HFFc6 (cell line): ENCODE measurements at regions not wholly inside any gene's neighbourhood (a gene's known extent, or its start where the extent isn't known, plus 50 kb on each side); places are given as distances from the start of the nearest gene placed in this dataset.

Experiments
- DNase-seq: peaks from one replicate; pipeline ENCODE4 v3.0.0-alpha.2; 2018
- H3K27ac Mint-ChIP-seq: 2 replicates; pipeline ENCODE4 v1.8.0; 2020; ENCODE audit warnings: mild to moderate bottlenecking, mixed read lengths
- H3K27me3 Mint-ChIP-seq: 2 replicates; pipeline ENCODE4 v1.8.0; 2021; ENCODE audit warnings: mild to moderate bottlenecking, moderate library complexity, mixed read lengths; ENCODE audit not compliant: insufficient read depth
- H3K36me3 Mint-ChIP-seq: 2 replicates; pipeline ENCODE4 v1.8.0; 2021; ENCODE audit warnings: low read depth, mixed read lengths
- H3K4me1 Mint-ChIP-seq: 2 replicates; pipeline ENCODE4 v1.8.0; 2020; ENCODE audit warnings: low read depth, mixed read lengths
- H3K4me3 Mint-ChIP-seq: 2 replicates; pipeline ENCODE4 v1.8.0; 2020; ENCODE audit warnings: mild to moderate bottlenecking, moderate library complexity, mixed read lengths
- H3K9me3 Mint-ChIP-seq: 2 replicates; pipeline ENCODE4 v1.8.0; 2020; ENCODE audit warnings: mild to moderate bottlenecking, mixed read lengths
- TF ChIP-seq, protein P1 (sequence below): fragments of 200-600 bp; sonication (generic); IDR thresholded peaks from 2 replicates; pipeline ENCODE4 v1.5.0; 2021; ENCODE audit warnings: antibody characterized with exemption, mild to moderate bottlenecking

- Mint-ChIP-seq H3K9me3 (no peaks in the 10 kb centered on the region), H3K27me3 (peaks cover 14% of the 10 kb centered on the region), H3K4me3 (no peak overlapping the region), H3K4me1 (no peaks in the 10 kb centered on the region), H3K36me3 (no peaks in the 10 kb centered on the region), H3K27ac (no peak overlapping the region)
- TF ChIP-seq, protein P1, sequence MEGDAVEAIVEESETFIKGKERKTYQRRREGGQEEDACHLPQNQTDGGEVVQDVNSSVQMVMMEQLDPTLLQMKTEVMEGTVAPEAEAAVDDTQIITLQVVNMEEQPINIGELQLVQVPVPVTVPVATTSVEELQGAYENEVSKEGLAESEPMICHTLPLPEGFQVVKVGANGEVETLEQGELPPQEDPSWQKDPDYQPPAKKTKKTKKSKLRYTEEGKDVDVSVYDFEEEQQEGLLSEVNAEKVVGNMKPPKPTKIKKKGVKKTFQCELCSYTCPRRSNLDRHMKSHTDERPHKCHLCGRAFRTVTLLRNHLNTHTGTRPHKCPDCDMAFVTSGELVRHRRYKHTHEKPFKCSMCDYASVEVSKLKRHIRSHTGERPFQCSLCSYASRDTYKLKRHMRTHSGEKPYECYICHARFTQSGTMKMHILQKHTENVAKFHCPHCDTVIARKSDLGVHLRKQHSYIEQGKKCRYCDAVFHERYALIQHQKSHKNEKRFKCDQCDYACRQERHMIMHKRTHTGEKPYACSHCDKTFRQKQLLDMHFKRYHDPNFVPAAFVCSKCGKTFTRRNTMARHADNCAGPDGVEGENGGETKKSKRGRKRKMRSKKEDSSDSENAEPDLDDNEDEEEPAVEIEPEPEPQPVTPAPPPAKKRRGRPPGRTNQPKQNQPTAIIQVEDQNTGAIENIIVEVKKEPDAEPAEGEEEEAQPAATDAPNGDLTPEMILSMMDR, result no peak
- DNase-seq, result no peak
Observed at GRCh38 chr6:71035871-71036270, 79.0 kb upstream of the B3GAT2 start.

- DNase-seq, result no peak
- Mint-ChIP-seq H3K36me3 (no peaks in the 10 kb centered on the region), H3K27me3 (peaks cover 24% of the 10 kb centered on the region)
Observed at GRCh38 chr6:71038711-71039344, 82.0 kb upstream of the B3GAT2 start.

DNA sequence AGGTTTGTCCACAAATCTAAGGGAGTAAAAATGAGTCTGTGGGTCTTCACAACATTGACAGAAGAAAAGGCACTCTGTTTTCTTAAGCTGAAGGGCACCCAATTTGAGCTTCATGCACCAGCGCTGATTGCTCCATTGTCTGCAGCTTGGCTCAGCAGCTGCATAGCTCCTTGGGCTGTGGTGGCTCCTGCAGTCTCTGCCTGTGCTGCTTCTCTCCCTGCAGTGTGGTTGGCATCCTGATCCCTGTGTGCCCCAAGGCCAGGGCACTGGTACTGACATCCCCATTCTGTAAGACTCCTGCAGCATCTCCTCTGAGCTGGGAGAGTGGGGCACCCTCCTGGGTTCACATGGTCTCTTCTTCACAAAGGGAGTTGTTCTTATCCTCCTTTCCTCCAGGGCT, 83.2 kb upstream of the B3GAT2 start:
- Mint-ChIP-seq H3K27me3 (peaks cover 24% of the 10 kb centered on the region), H3K4me1 (peaks cover 6% of the 10 kb centered on the region), H3K27ac (no peak overlapping the region), H3K9me3 (no peaks in the 10 kb centered on the region), H3K36me3 (no peaks in the 10 kb centered on the region), H3K4me3 (no peak overlapping the region)
- TF ChIP-seq, protein P1, result no peak
- DNase-seq, result no peak

More at GRCh38 chr6:71038711-71039344, 82.0 kb upstream of the B3GAT2 start:
- Mint-ChIP-seq H3K9me3 (no peaks in the 10 kb centered on the region), H3K4me3 (no peak overlapping the region), H3K27ac (no peak overlapping the region), H3K4me1 (peaks cover 3% of the 10 kb centered on the region)
- TF ChIP-seq, protein P1, result no peak

- Mint-ChIP-seq H3K4me3 (no peak overlapping the region), H3K27me3 (peaks cover 24% of the 10 kb centered on the region), H3K27ac (no peak overlapping the region), H3K4me1 (peaks cover 6% of the 10 kb centered on the region), H3K36me3 (no peaks in the 10 kb centered on the region), H3K9me3 (no peaks in the 10 kb centered on the region)
- TF ChIP-seq, protein P1, result no peak
- DNase-seq, result no peak
Observed at GRCh38 chr6:71040841-71041240, 84.0 kb upstream of the B3GAT2 start.

- H3K36me3 Mint-ChIP-seq, result no peaks in the 10 kb centered on the region
- TF ChIP-seq, protein P1, result no peak
- peaks cover 6% of the 10 kb centered on the region for H3K4me1 Mint-ChIP-seq
- H3K27me3 Mint-ChIP-seq, result peaks cover 18% of the 10 kb centered on the region
- H3K9me3 Mint-ChIP-seq, result no peaks in the 10 kb centered on the region
- no peak overlapping the region for H3K4me3 Mint-ChIP-seq
- H3K27ac Mint-ChIP-seq, result no peak overlapping the region
- no peak for DNase-seq
Observed at GRCh38 chr6:71043902-71044301, 87.0 kb upstream of the B3GAT2 start.
